Caco-2 (cell line): ENCODE measurements at regions not wholly inside any gene's neighbourhood (a gene's known extent, or its start where the extent isn't known, plus 50 kb on each side); places are given as distances from the start of the nearest gene placed in this dataset.

ENCODE experiments used
- BruUV-seq: library from RNA; stranded (reverse); fragments of 400-500 nt; replicated peaks from 2 replicates; lab custom pipeline; 2021; lab: Mats Ljungman, UMichigan
- CTCF ChIA-PET: fragments of 300-600 bp; sonication (Branson Sonifier 250); formaldehyde crosslinking; loops from one replicate; lab custom pipeline; 2022; ENCODE audit warnings: antibody characterized with exemption; lab: Charles Lee
- POLR2A ChIA-PET: fragments of 300-600 bp; sonication (Branson Sonifier 250); formaldehyde crosslinking; loops from one replicate; lab custom pipeline; 2022; ENCODE audit warnings: antibody characterized with exemption; lab: Charles Lee
- DNase-seq, 2 experiments: peaks; one replicate each; pipeline versions ENCODE4 v3.0.0 to v3.0.0-alpha.2; 2020 to 2022
- H3K27me3 ChIP-seq: replicated peaks from 2 replicates; pipeline ENCODE4 v1.6.0; 2011; ENCODE audit warnings: low read length; ENCODE audit not compliant: control insufficient read depth, insufficient read depth
- H3K36me3 ChIP-seq: 2 replicates; pipeline ENCODE4 v1.5.1; 2011; ENCODE audit warnings: low read length; ENCODE audit not compliant: control insufficient read depth, insufficient read depth
- H3K4me1 ChIP-seq: fragments of 250-450 bp; sonication (Bioruptor Pico); 2 replicates; pipeline ENCODE4 v1.5.1; 2020; ENCODE audit warnings: mild to moderate bottlenecking
- H3K4me3 ChIP-seq: 2 replicates; pipeline ENCODE4 v1.5.1; 2011; ENCODE audit warnings: low read depth, mild to moderate bottlenecking, control low read depth, low read length
- H3K9me3 ChIP-seq: fragments of 250-450 bp; sonication (Bioruptor Pico); 2 replicates; pipeline ENCODE4 v1.5.1; 2020; ENCODE audit warnings: mild to moderate bottlenecking, moderate library complexity
- H3K27ac Mint-ChIP-seq: one replicate; pipeline ENCODE4 v1.8.0; 2022; ENCODE audit warnings: mixed read lengths; ENCODE audit not compliant: unreplicated experiment
- H3K27me3 Mint-ChIP-seq: one replicate; pipeline ENCODE4 v1.8.0; 2022; ENCODE audit warnings: mixed read lengths; ENCODE audit not compliant: insufficient read depth, unreplicated experiment
- H3K36me3 Mint-ChIP-seq: one replicate; pipeline ENCODE4 v1.8.0; 2022; ENCODE audit warnings: mild to moderate bottlenecking, mixed read lengths; ENCODE audit not compliant: insufficient read depth, unreplicated experiment
- H3K4me1 Mint-ChIP-seq: one replicate; pipeline ENCODE4 v1.8.0; 2022; ENCODE audit warnings: low read depth, mixed read lengths; ENCODE audit not compliant: unreplicated experiment
- H3K4me3 Mint-ChIP-seq: one replicate; pipeline ENCODE4 v1.8.0; 2022; ENCODE audit warnings: mild to moderate bottlenecking, moderate library complexity, mixed read lengths; ENCODE audit not compliant: unreplicated experiment
- H3K9me3 Mint-ChIP-seq: one replicate; pipeline ENCODE4 v1.8.0; 2022; ENCODE audit warnings: mixed read lengths; ENCODE audit not compliant: unreplicated experiment
- CTCF ChIP-seq, 2 experiments: fragments of 200-600 bp in 1 of 2; IDR thresholded peaks; 1 replicate in 1 of 2; 2 replicates in 1 of 2; pipeline versions ENCODE4 v1.5.1 to v1.8.0; 2011 to 2022; ENCODE audit warnings: antibody characterized with exemption in 1 of 2, control low read depth in 1 of 2, inconsistent platforms in 1 of 2, low read depth in 1 of 2, low read length in 1 of 2, mild to moderate bottlenecking in 1 of 2, moderate library complexity in 1 of 2; ENCODE audit not compliant: insufficient read depth in 1 of 2, severe bottlenecking in 1 of 2, unreplicated experiment in 1 of 2
- intact Hi-C: fragments of 100-400 bp; cut with micrococcal nuclease; formaldehyde crosslinking; loops from one replicate; pipeline ENCODE4 v1.10.0; 2022; ENCODE audit not compliant: unreplicated experiment

- no peak for TF ChIP-seq CTCF (IDR thresholded peaks at IDR 0.05; ENCODE audit: insufficient read depth in 1 of 2, low read depth in 1 of 2, low read length in 1 of 2, severe bottlenecking in 1 of 2, unreplicated experiment in 1 of 2)
- no TSS peak for BruUV-seq
- Histone ChIP-seq H3K36me3 (no peaks in the 10 kb centered on the region), H3K4me1 (no peaks in the 10 kb centered on the region), H3K4me3 (no peak overlapping the region), H3K27me3 (no peaks in the 10 kb centered on the region), H3K9me3 (no peaks in the 10 kb centered on the region)
- CTCF ChIA-PET = no interaction called here
- intact Hi-C loops = no loop called here
- H3K36me3 Mint-ChIP-seq = no peaks in the 10 kb centered on the region
- no peak overlapping the region for H3K4me3 Mint-ChIP-seq
- DNase-seq = no peak
- POLR2A ChIA-PET = no interaction called here
- H3K4me1 Mint-ChIP-seq = no peaks in the 10 kb centered on the region
- no peaks in the 10 kb centered on the region for H3K27me3 Mint-ChIP-seq
- no peak overlapping the region for H3K27ac Mint-ChIP-seq
- no peaks in the 10 kb centered on the region for H3K9me3 Mint-ChIP-seq
Observed at GRCh38 chr7:110529175-110529574, 561.8 kb upstream of the LRRN3 start.

GRCh38 chr7:110531186-110531585 is 559.7 kb upstream of the LRRN3 start:
- no peaks in the 10 kb centered on the region for H3K36me3 ChIP-seq
- no peaks in the 10 kb centered on the region for H3K4me1 ChIP-seq
- H3K4me3 ChIP-seq = no peak overlapping the region
- Mint-ChIP-seq H3K27me3 (no peaks in the 10 kb centered on the region), H3K9me3 (no peaks in the 10 kb centered on the region), H3K27ac (no peak overlapping the region), H3K4me1 (no peaks in the 10 kb centered on the region), H3K36me3 (no peaks in the 10 kb centered on the region), H3K4me3 (no peak overlapping the region)
- CTCF ChIA-PET = no interaction called here
- no peaks in the 10 kb centered on the region for H3K27me3 ChIP-seq
- POLR2A ChIA-PET = no interaction called here
- TF ChIP-seq CTCF (IDR thresholded peaks at IDR 0.05; ENCODE audit: insufficient read depth in 1 of 2, low read depth in 1 of 2, low read length in 1 of 2, severe bottlenecking in 1 of 2, unreplicated experiment in 1 of 2) = no peak
- no peaks in the 10 kb centered on the region for H3K9me3 ChIP-seq
- DNase-seq = no peak
- BruUV-seq = no TSS peak
- intact Hi-C loops = no loop called here

- no peak overlapping the region for H3K4me3 Mint-ChIP-seq
- ChIA-PET CTCF (no interaction called here), POLR2A (no interaction called here)
- H3K27me3 Mint-ChIP-seq = peaks cover 5% of the 10 kb centered on the region
- TF ChIP-seq CTCF (IDR thresholded peaks at IDR 0.05; ENCODE audit: insufficient read depth in 1 of 2, low read depth in 1 of 2, low read length in 1 of 2, severe bottlenecking in 1 of 2, unreplicated experiment in 1 of 2) = no peak
- no peaks in the 10 kb centered on the region for H3K9me3 Mint-ChIP-seq
- H3K36me3 Mint-ChIP-seq = no peaks in the 10 kb centered on the region
- Histone ChIP-seq H3K9me3 (no peaks in the 10 kb centered on the region), H3K4me3 (no peak overlapping the region), H3K36me3 (no peaks in the 10 kb centered on the region), H3K4me1 (no peaks in the 10 kb centered on the region), H3K27me3 (no peaks in the 10 kb centered on the region)
- intact Hi-C loops = no loop called here
- no TSS peak for BruUV-seq
- no peak overlapping the region for H3K27ac Mint-ChIP-seq
- H3K4me1 Mint-ChIP-seq = no peaks in the 10 kb centered on the region
- DNase-seq = no peak
Observed at GRCh38 chr7:110534241-110534931, 556.5 kb upstream of the LRRN3 start.
